22Rv1 (cell line): ENCODE measurements at regions not wholly inside any gene's neighbourhood (a gene's known extent, or its start where the extent isn't known, plus 50 kb on each side); places are given as distances from the start of the nearest gene placed in this dataset.

Source experiments
- H3K27ac ChIP-seq: fragments of 450-650 bp; 2 replicates; pipeline ENCODE4 v1.5.1; 2017
- ZFX ChIP-seq: fragments of 450-650 bp; IDR thresholded peaks from 2 replicates; pipeline ENCODE4 v1.6.1; 2017; ENCODE audit warnings: antibody characterized with exemption, borderline replicate concordance
- TF ChIP-seq, protein P1 (sequence below): fragments of 450-650 bp; IDR thresholded peaks from 2 replicates; pipeline ENCODE4 v1.5.1; 2017; ENCODE audit warnings: mild to moderate bottlenecking

DNA sequence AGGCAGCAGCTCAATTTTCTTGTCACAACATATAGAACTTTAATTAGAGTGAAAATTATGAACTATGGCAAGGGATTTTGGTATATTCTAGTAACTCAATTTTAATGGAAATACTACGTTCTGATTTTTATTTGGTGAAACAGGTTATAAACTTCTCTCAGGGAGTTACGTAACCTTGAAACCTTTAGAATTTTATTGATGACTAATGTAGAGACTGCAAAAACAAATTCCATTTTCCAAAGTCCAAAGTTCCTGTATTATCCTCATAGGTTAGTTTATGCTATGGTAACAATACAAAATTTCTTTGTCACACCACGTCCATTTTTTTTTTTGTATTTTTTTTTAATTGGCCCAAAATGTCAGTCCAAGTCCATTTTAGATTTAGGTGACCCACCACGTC is 185.7 kb downstream of the KLF5 start:
- no peak overlapping the region for H3K27ac ChIP-seq
- TF ChIP-seq, protein P1, sequence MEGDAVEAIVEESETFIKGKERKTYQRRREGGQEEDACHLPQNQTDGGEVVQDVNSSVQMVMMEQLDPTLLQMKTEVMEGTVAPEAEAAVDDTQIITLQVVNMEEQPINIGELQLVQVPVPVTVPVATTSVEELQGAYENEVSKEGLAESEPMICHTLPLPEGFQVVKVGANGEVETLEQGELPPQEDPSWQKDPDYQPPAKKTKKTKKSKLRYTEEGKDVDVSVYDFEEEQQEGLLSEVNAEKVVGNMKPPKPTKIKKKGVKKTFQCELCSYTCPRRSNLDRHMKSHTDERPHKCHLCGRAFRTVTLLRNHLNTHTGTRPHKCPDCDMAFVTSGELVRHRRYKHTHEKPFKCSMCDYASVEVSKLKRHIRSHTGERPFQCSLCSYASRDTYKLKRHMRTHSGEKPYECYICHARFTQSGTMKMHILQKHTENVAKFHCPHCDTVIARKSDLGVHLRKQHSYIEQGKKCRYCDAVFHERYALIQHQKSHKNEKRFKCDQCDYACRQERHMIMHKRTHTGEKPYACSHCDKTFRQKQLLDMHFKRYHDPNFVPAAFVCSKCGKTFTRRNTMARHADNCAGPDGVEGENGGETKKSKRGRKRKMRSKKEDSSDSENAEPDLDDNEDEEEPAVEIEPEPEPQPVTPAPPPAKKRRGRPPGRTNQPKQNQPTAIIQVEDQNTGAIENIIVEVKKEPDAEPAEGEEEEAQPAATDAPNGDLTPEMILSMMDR, result no peak
- TF ChIP-seq ZFX, result no peak

DNA sequence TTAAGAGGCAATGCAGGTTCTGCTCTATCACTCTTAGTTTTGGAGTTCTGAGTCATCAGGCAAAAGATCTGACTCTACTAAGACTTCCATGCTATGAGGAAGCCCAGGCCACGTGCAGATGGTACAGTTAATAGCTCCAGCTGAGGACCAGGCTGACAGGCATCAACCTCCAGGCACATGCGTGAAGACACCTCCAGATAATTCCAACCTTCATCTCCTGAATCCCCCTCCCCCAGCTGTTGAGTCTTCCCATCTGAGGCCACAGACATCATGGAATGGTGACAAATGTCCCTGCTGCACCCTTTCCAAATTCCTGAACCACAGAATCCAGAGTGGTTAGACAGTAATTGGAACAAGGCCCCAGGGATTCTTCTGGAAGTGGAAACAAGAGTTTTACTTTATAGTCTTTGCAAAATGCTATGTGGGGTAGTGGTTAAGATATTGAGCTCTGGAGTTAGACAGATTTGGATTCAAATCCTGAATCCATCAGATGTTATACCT is 183.8 kb downstream of the KLF5 start:
- TF ChIP-seq, protein P1, result no peak
- no peak for TF ChIP-seq ZFX

DNA sequence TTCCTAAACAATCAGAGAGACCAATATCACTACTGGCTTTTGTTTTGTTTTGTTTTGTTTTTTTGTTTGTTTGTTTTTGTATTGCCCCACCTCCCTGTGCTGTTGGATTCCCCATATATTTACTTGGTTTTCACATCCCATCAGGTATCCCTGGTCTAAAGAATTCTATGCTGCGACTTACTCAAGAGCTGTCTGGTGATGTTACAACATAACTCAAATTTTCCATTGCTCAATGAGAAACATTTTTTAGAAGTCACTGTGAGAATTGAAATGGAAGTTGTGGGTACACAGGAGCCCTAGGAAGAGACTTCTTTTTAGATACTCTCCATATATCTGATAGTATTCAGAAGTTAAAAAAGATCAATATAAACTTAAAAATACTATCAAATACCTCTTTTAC is 181.4 kb downstream of the KLF5 start:
- H3K27ac ChIP-seq, result no peak overlapping the region
- no peak for TF ChIP-seq ZFX
- TF ChIP-seq, protein P1, result no peak

More for the DNA sequence above, 183.8 kb downstream of the KLF5 start:
- H3K27ac ChIP-seq, result no peak overlapping the region

DNA sequence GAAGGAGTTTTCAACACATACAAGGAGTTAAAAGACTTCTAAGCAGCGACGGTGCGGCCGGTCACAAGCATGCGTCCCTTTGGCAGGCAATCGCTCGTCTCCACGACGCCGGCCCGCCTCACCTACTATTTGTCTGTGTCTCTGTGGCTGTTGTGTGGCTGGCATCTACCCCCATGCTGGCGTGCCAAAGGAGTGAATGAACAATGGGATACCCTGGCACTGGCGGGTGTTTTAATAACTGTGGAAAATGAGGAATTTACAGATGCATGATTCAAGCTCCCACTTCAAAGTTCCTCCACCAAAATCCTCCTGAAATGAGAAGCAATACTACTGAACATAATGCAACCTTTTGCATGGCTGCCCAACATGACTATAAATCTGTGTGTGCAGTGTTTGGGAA is 176.6 kb downstream of the KLF5 start:
- H3K27ac ChIP-seq, result no peak overlapping the region
- no peak for TF ChIP-seq ZFX
- TF ChIP-seq, protein P1, result no peak

DNA sequence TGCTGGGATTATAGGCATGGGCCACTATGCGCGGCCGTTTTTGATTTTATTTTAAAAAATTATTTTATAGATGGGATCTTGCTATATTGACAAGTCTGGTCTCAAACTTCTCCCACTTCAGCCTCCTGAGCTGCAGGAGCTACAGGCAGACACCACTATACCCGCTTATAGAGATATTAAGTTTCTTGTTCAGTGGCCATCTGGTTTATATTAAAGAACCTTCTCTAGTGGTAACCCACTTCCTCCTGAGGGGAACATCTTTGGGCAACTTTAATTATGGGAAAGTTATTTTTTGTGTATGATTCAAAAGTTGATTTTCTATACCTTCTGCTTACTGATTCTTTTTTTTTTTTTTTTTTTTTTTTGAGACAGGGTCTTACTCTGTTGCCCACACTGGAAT is 172.7 kb downstream of the KLF5 start:
- no peak for TF ChIP-seq ZFX
- TF ChIP-seq, protein P1, result no peak
- no peak overlapping the region for H3K27ac ChIP-seq

DNA sequence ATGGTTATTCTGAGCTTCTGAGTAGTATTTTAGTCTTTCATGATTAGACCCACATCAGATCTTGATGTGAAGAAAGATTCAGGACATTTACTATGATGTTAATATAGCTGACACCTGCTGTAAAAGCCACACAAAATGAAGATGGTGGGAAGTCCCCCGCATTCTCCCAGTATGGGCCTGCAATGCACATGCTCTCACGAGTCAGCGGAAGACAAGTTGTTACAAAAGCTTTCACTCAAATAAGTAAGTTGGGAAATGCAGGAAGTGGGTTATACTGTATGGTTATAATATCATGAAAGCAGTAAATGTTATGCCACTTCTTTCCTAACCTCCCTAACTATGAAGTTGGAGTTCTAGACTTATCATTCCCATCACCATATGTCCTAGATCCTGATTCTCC is 171.9 kb downstream of the KLF5 start:
- TF ChIP-seq, protein P1, result no peak
- no peak for TF ChIP-seq ZFX
- no peak overlapping the region for H3K27ac ChIP-seq

DNA sequence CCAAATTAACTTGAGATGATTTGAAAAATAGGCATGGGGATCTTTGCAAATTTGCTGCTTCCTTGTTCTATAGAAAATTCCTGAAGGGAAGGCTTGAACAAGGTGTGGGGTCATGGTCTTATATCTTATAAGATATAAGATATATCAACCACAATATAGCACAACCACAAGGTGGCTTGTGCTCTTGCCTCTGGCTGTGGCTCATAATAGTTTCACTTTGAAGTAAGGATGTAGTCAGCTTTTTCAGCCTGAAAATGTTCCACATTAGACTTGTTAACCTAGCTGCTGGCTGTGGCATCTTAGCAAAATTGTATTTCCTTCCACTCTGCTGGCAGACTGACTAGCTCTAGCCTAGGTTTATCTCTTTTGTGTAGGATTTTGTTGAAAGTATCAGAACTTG is 169.7 kb downstream of the KLF5 start:
- TF ChIP-seq, protein P1, result no peak
- no peak for TF ChIP-seq ZFX
- no peak overlapping the region for H3K27ac ChIP-seq
